AG09309 (cell line): ENCODE measurements at regions not wholly inside any gene's neighbourhood (a gene's known extent, or its start where the extent isn't known, plus 50 kb on each side); places are given as distances from the start of the nearest gene placed in this dataset.
"Not testable (repeated sequence)": the region's sequence is repeated elsewhere in the genome, so short reads cannot be mapped to it uniquely, and the experiment has no call there.

Experiments used
- DNase-seq: peaks from one replicate; pipeline ENCODE4 v3.0.0-alpha.2; 2010; ENCODE audit warnings: low read depth
- H3K4me3 ChIP-seq: 2 replicates; pipeline ENCODE4 v1.5.1; 2011; ENCODE audit warnings: mild to moderate bottlenecking, low read depth, low read length, moderate library complexity; ENCODE audit not compliant: control insufficient read depth
- CTCF ChIP-seq: IDR thresholded peaks from 2 replicates; pipeline ENCODE4 v1.5.1; 2011; ENCODE audit warnings: mild to moderate bottlenecking, low read depth, low read length, inconsistent platforms; ENCODE audit not compliant: insufficient read depth, control insufficient read depth; ENCODE audit errors: missing control alignments

DNA sequence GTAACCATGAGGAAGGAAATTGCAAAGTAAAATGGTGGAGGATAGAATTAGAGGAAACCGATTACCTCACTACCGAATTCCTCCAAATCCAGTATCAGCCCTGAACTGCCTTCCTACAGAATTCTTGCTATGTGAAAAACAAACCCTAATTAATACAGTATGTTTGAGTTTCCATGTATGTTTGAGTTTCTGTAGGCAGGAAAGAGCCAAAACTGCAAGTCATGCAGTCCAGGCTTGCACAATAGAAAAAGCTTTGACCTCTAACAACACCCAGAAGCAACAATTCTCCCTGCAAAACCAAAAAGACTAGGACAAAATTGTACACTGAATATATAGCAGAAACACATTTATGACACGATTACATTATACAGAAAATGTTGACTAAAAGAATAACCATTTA is 614.8 kb downstream of the DIPK2A start:
- H3K4me3 ChIP-seq: no peak overlapping the region
- DNase-seq: peak; percentile 55
- TF ChIP-seq CTCF: no peak

DNA sequence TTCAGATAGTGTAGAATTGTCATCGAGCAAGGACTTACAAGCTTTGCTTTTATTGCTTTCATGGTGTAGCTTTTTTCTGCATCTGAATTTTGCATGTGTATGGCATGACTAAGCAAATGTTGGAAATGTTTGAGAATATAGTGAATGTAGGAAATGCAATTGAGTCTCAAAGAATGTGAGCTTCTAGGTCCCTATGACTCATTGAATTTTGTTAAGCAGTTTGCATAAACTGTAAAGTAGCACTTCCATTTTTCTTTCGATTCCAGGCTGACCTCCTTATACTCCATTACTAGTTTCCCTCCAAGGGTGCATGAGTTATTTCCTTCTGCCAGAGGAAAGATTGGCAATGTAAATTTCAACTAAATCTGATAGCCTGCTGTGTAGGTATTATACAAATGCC is 619.2 kb downstream of the DIPK2A start:
- peak; percentile 72 for DNase-seq
- H3K4me3 ChIP-seq: no peak overlapping the region
- TF ChIP-seq CTCF: no peak

DNA sequence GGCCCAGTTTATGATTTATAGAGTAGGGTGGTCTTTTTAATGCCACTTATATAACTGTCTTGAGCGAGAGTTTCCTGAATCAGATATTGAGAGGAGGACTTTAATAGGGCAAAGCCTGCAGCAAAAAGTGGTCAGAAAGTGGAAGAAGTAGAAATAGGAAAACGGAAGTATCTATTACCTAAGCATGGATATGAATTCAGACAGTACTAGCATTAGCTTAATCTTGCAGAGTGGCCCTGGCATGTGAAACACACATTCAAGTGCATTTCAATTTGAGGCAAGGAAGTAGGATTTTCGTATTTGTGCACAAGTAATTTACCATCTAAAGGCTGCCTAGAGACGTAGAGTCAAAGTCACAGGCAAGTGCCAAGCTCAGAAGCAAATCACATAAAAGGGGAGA is 622.3 kb downstream of the DIPK2A start:
- H3K4me3 ChIP-seq: no peak overlapping the region
- no peak for TF ChIP-seq CTCF
- no peak for DNase-seq

DNA sequence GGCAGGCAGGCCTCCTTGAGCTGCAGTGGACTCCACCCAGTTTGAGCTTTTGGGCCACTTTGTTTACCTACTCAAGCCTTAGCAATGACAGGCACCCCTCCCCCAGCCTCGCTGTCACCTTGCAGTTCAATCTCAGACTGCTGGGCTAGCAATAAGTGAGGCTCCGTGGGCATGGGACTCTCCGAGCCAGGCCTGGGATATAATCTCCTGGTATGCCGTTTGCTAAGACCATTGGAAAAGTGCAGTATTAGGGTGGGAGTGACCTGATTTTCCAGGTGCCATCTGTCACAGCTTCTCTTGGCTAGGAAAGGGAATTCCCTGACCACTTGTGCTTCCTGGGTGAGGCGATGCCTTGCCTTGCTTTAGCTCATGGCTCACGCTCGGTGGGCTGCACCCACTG is 648.6 kb downstream of the DIPK2A start:
- not testable (repeated sequence) for DNase-seq, H3K4me3 ChIP-seq

DNA sequence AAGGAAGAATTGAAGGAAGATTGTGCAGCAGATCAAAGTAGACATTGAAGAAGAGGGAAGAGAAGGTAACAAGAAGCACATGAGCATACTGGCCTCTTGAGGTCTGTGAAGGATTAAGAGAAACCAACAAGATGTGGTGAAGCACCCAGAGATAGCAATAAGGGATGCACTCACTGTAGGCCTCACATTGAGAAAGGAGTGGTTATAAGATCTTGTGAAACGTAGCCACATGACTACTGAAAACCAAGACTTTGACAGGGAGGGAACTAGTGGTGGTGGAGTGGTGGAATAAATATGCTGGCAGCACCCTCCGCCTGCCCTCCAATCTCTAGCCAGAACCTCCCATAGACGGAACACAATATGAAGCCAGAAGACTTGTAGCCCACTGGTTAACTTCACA is 651.2 kb downstream of the DIPK2A start:
- no peak for TF ChIP-seq CTCF
- no peak for DNase-seq
- no peak overlapping the region for H3K4me3 ChIP-seq

DNA sequence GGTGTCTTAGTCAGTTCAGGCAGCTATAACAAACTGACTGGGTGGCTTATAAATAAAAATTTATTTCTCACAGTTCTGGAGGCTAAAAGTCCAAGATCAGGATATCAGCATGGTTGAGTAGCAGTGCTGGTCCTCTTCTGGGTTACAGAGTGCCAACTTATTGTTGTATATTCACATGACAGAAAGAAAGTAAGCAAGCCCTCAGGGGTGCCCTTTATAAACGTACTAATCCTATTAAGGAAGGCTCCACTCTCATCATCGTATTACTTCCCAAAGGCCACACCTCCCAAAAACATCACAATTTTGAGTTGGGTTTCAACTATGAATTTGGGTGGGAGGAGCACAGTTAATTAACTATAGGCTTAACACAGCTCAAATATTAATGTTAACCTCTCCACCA is 653.0 kb downstream of the DIPK2A start:
- no peak for TF ChIP-seq CTCF
- H3K4me3 ChIP-seq: no peak overlapping the region
- no peak for DNase-seq

DNA sequence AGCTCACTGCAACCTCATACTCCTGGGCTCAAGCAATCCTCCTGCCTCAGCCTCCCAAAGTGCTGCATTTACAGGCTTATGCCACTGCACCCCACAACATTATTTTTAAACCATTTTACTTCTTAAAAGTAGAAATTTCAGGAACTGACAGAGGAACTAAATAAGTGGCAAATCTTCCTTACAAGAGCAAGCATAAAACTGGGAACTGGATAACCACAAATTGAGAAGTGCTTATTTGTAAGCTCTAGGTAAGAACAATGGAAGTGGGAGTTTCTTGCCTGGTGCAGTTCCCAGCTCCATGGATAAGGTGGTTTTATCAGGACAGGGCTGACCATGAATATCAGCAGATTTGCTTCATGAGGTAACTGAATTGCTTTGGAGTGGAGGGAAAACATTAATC is 655.2 kb downstream of the DIPK2A start:
- no peak overlapping the region for H3K4me3 ChIP-seq
- TF ChIP-seq CTCF: no peak
- DNase-seq: no peak
